DOHH2 (cell line): ENCODE measurements at regions not wholly inside any gene's neighbourhood (a gene's known extent, or its start where the extent isn't known, plus 50 kb on each side); places are given as distances from the start of the nearest gene placed in this dataset.

Experiments
- EZH2phosphoT487 ChIP-seq: fragments of 200-600 bp; sonication (generic); IDR thresholded peaks from 2 replicates; pipeline ENCODE4 v1.6.1; 2017; ENCODE audit warnings: borderline replicate concordance, mild to moderate bottlenecking, antibody characterized with exemption, low read length, moderate library complexity, mixed read lengths
- TF ChIP-seq, protein P1 (sequence below): fragments of 200-600 bp; sonication (generic); IDR thresholded peaks from one replicate; pipeline ENCODE4 v1.5.1; 2014; ENCODE audit warnings: antibody characterized with exemption, mild to moderate bottlenecking, low read depth, low read length; ENCODE audit not compliant: poor library complexity, severe bottlenecking

GRCh38 chr20:11158146-11158545 is 484.3 kb upstream of the JAG1 start:
- TF ChIP-seq, protein P1, sequence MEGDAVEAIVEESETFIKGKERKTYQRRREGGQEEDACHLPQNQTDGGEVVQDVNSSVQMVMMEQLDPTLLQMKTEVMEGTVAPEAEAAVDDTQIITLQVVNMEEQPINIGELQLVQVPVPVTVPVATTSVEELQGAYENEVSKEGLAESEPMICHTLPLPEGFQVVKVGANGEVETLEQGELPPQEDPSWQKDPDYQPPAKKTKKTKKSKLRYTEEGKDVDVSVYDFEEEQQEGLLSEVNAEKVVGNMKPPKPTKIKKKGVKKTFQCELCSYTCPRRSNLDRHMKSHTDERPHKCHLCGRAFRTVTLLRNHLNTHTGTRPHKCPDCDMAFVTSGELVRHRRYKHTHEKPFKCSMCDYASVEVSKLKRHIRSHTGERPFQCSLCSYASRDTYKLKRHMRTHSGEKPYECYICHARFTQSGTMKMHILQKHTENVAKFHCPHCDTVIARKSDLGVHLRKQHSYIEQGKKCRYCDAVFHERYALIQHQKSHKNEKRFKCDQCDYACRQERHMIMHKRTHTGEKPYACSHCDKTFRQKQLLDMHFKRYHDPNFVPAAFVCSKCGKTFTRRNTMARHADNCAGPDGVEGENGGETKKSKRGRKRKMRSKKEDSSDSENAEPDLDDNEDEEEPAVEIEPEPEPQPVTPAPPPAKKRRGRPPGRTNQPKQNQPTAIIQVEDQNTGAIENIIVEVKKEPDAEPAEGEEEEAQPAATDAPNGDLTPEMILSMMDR: no peak
- TF ChIP-seq EZH2phosphoT487: no peak
